ENCODE measurements at regions not wholly inside any gene's neighbourhood (a gene's known extent, or its start where the extent isn't known, plus 50 kb on each side); places are given as distances from the start of the nearest gene placed in this dataset.
"Not testable (repeated sequence)": the region's sequence is repeated elsewhere in the genome, so short reads cannot be mapped to it uniquely, and the experiment has no call there.

DNA sequence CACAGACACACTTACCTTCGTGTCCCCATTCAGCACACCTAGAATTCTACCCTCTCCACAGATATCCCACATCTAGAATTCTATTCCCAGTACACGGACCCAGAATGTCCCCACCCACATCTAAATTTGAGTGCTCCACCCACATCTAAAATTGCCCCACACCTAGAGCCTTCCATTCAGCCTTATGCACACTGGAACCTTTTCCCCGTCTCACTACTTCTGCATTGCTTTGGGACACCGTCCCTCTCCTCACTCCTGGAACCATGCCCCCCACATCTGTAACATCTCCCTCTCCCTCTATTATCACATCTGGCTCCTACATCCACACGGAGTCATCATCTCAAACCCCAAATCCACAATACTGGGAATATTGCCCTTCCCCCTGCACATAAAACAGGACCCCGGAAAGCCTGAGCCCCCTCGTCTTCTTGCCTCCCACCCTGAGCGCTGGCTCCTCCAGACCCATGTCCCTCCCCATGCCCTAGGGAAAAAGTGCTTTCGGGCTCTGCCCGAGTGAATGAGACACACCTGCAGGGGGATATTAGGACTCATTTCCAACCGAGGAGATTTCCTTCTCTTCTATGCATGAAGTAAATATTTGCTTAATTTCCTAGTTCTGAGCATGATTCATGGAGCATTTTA is 125.8 kb upstream of the UNC5B start:
- H2AFZ ChIP-seq (ENCODE audit: low read length), result no peak overlapping the region
- H3K4me2 ChIP-seq (ENCODE audit: low read depth, low read length, poor library complexity, severe bottlenecking), result no peak overlapping the region
- TF ChIP-seq EZH2phosphoT487 (IDR thresholded peaks at IDR 0.05; ENCODE audit: borderline replicate concordance) (no peak), CTCF (conservative IDR thresholded peaks at IDR 0.05; ENCODE audit: low read length) (no peak)
- no peaks in the 10 kb centered on the region for H3K9me3 ChIP-seq (ENCODE audit: insufficient read depth, low read depth, low read length)
- no peaks in the 10 kb centered on the region for H3K36me3 ChIP-seq (ENCODE audit: insufficient read depth, low read length)
- no peak overlapping the region for H3K9ac ChIP-seq (ENCODE audit: low read depth, low read length, poor library complexity, severe bottlenecking)
- H3F3A ChIP-seq (ENCODE audit: low read depth), result no peaks in the 10 kb centered on the region
- H4K20me1 ChIP-seq (ENCODE audit: insufficient read depth, low read length, poor library complexity, severe bottlenecking), result no peaks in the 10 kb centered on the region
- no peaks in the 10 kb centered on the region for H3K4me1 ChIP-seq (ENCODE audit: insufficient read depth, low read length, poor library complexity, severe bottlenecking)
- H3K9me2 ChIP-seq (replicated peaks; ENCODE audit: low read depth, low read length), result no peaks in the 10 kb centered on the region
- no peaks in the 10 kb centered on the region for H3K79me2 ChIP-seq (ENCODE audit: insufficient read depth, low read length)
- no peak overlapping the region for H3K4me3 ChIP-seq (ENCODE audit: low read length, poor library complexity, severe bottlenecking)
- H3K27me3 ChIP-seq (ENCODE audit: insufficient read depth, low read length, poor library complexity, severe bottlenecking), result no peaks in the 10 kb centered on the region

- Histone ChIP-seq H3K27me3 (ENCODE audit: insufficient read depth, low read length, poor library complexity, severe bottlenecking) (no peaks in the 10 kb centered on the region), H3K9me3 (ENCODE audit: insufficient read depth, low read depth, low read length) (no peaks in the 10 kb centered on the region), H3F3A (ENCODE audit: low read depth) (no peaks in the 10 kb centered on the region), H3K9ac (ENCODE audit: low read depth, low read length, poor library complexity, severe bottlenecking) (no peak overlapping the region), H3K4me2 (ENCODE audit: low read depth, low read length, poor library complexity, severe bottlenecking) (no peak overlapping the region), H3K79me2 (ENCODE audit: insufficient read depth, low read length) (no peaks in the 10 kb centered on the region), H2AFZ (ENCODE audit: low read length) (no peak overlapping the region), H3K36me3 (ENCODE audit: insufficient read depth, low read length) (no peaks in the 10 kb centered on the region), H3K4me1 (ENCODE audit: insufficient read depth, low read length, poor library complexity, severe bottlenecking) (no peaks in the 10 kb centered on the region), H3K9me2 (replicated peaks; ENCODE audit: low read depth, low read length) (no peaks in the 10 kb centered on the region), H3K4me3 (ENCODE audit: low read length, poor library complexity, severe bottlenecking) (no peak overlapping the region), H4K20me1 (ENCODE audit: insufficient read depth, low read length, poor library complexity, severe bottlenecking) (no peaks in the 10 kb centered on the region)
- TF ChIP-seq CTCF (conservative IDR thresholded peaks at IDR 0.05; ENCODE audit: low read length) (no peak), EZH2phosphoT487 (IDR thresholded peaks at IDR 0.05; ENCODE audit: borderline replicate concordance) (no peak)
Measured at GRCh38 chr10:71087622-71088021, 124.7 kb upstream of the UNC5B start.

GRCh38 chr10:71088054-71088453 is 124.3 kb upstream of the UNC5B start:
- no peak overlapping the region for H3K4me2 ChIP-seq (ENCODE audit: low read depth, low read length, poor library complexity, severe bottlenecking)
- no peak overlapping the region for H3K9ac ChIP-seq (ENCODE audit: low read depth, low read length, poor library complexity, severe bottlenecking)
- no peaks in the 10 kb centered on the region for H3K79me2 ChIP-seq (ENCODE audit: insufficient read depth, low read length)
- TF ChIP-seq EZH2phosphoT487 (IDR thresholded peaks at IDR 0.05; ENCODE audit: borderline replicate concordance), result no peak
- TF ChIP-seq CTCF (conservative IDR thresholded peaks at IDR 0.05; ENCODE audit: low read length), result no peak
- no peaks in the 10 kb centered on the region for H3K9me2 ChIP-seq (replicated peaks; ENCODE audit: low read depth, low read length)
- H3K4me1 ChIP-seq (ENCODE audit: insufficient read depth, low read length, poor library complexity, severe bottlenecking), result no peaks in the 10 kb centered on the region
- H3F3A ChIP-seq (ENCODE audit: low read depth), result no peaks in the 10 kb centered on the region
- H4K20me1 ChIP-seq (ENCODE audit: insufficient read depth, low read length, poor library complexity, severe bottlenecking), result no peaks in the 10 kb centered on the region
- H3K36me3 ChIP-seq (ENCODE audit: insufficient read depth, low read length), result no peaks in the 10 kb centered on the region
- no peaks in the 10 kb centered on the region for H3K27me3 ChIP-seq (ENCODE audit: insufficient read depth, low read length, poor library complexity, severe bottlenecking)
- no peak overlapping the region for H3K4me3 ChIP-seq (ENCODE audit: low read length, poor library complexity, severe bottlenecking)
- H3K9me3 ChIP-seq (ENCODE audit: insufficient read depth, low read depth, low read length), result no peaks in the 10 kb centered on the region
- no peak overlapping the region for H2AFZ ChIP-seq (ENCODE audit: low read length)

DNA sequence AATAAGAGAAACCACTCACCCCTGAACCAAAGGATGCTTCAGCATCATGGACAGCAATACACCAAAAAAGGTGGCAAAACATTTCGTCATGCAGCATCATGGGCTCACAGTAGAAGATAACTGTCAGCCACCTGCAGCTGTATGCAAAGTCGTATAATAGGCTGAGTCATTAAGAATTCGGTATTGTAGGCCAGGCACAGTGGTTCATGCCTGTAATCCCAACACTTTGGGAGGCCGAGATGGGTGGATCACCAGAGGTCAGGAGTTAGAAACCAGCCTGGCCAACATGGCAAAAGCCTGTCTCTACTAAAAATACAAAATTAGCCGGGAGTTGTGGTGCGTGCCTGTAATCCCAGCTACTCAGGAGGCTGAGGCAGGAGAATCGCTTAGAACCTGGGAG is 123.8 kb upstream of the UNC5B start:
- H2AFZ ChIP-seq (ENCODE audit: low read length); H3K9me3 ChIP-seq (ENCODE audit: insufficient read depth, low read depth, low read length); H4K20me1 ChIP-seq (ENCODE audit: insufficient read depth, low read length, poor library complexity, severe bottlenecking); H3K36me3 ChIP-seq (ENCODE audit: insufficient read depth, low read length); H3K27me3 ChIP-seq (ENCODE audit: insufficient read depth, low read length, poor library complexity, severe bottlenecking); H3K4me3 ChIP-seq (ENCODE audit: low read length, poor library complexity, severe bottlenecking); H3F3A ChIP-seq (ENCODE audit: low read depth); H3K4me1 ChIP-seq (ENCODE audit: insufficient read depth, low read length, poor library complexity, severe bottlenecking); H3K9me2 ChIP-seq (replicated peaks; ENCODE audit: low read depth, low read length); H3K9ac ChIP-seq (ENCODE audit: low read depth, low read length, poor library complexity, severe bottlenecking); H3K79me2 ChIP-seq (ENCODE audit: insufficient read depth, low read length); H3K4me2 ChIP-seq (ENCODE audit: low read depth, low read length, poor library complexity, severe bottlenecking): not testable (repeated sequence)

Measured in Loucy (cell line).